ENCODE measurements at regions not wholly inside any gene's neighbourhood (a gene's known extent, or its start where the extent isn't known, plus 50 kb on each side); places are given as distances from the start of the nearest gene placed in this dataset.

DNA sequence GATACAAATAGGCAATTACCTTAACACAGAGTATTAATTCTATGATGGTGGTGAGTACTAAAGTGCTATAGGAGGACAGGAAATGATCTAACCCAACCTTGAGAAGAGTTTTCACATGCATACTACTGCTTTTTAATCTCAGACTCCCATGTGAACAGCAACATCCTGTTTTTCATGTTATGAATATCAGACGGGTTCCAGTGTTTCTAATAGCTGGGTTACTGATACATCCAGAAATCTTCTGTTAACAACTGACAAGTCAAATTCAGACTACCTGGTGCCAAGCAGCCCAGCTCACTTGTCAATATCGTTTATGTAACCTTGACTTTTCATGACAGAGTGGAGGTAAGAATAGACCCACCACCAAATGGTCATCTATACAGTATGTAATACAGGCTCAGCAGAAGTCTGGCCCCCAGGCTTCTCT, 220.2 kb upstream of the COL8A1 start:
- DNase-seq (ENCODE audit: low spot score in 2 of 2), result no peak
- Histone ChIP-seq H3K9me3 (no peaks in the 10 kb centered on the region), H3K27ac (no peak overlapping the region), H3K4me3 (no peak overlapping the region), H3K27me3 (no peaks in the 10 kb centered on the region), H3K36me3 (no peaks in the 10 kb centered on the region), H3K4me1 (no peaks in the 10 kb centered on the region)
- no peak for TF ChIP-seq POLR2AphosphoS5 (IDR thresholded peaks at IDR 0.05)
- no peak for TF ChIP-seq POLR2A (IDR thresholded peaks at IDR 0.05)
- TF ChIP-seq, protein P1, sequence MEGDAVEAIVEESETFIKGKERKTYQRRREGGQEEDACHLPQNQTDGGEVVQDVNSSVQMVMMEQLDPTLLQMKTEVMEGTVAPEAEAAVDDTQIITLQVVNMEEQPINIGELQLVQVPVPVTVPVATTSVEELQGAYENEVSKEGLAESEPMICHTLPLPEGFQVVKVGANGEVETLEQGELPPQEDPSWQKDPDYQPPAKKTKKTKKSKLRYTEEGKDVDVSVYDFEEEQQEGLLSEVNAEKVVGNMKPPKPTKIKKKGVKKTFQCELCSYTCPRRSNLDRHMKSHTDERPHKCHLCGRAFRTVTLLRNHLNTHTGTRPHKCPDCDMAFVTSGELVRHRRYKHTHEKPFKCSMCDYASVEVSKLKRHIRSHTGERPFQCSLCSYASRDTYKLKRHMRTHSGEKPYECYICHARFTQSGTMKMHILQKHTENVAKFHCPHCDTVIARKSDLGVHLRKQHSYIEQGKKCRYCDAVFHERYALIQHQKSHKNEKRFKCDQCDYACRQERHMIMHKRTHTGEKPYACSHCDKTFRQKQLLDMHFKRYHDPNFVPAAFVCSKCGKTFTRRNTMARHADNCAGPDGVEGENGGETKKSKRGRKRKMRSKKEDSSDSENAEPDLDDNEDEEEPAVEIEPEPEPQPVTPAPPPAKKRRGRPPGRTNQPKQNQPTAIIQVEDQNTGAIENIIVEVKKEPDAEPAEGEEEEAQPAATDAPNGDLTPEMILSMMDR (IDR thresholded peaks at IDR 0.05), result no peak
- intact Hi-C loops (cut with DNase I; ENCODE audit: low total_unique reads), result no loop called here

DNA sequence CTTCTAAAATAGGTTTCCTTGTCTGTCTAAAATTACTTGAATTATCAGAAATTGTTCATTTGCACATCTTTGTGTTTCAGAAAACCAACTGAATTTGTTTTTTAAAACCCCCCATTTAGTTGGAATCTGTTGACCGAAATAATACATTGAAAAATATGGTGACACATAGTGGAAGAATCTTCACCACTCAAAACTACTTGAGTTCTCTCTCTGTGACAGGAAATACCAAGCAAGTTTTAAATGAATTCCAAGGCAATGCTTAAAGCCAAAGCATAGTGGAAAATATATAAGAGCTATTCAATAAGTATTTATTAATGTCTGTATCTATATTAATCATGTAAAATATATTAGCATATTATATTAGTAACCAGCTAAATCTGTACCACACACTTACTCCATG, 224.9 kb upstream of the COL8A1 start:
- Histone ChIP-seq H3K27me3 (no peaks in the 10 kb centered on the region), H3K36me3 (no peaks in the 10 kb centered on the region), H3K4me3 (no peak overlapping the region), H3K9me3 (no peaks in the 10 kb centered on the region), H3K27ac (no peak overlapping the region), H3K4me1 (no peaks in the 10 kb centered on the region)
- intact Hi-C loops (cut with DNase I; ENCODE audit: low total_unique reads), result no loop called here
- TF ChIP-seq, protein P1 (IDR thresholded peaks at IDR 0.05), result no peak
- no peak for TF ChIP-seq POLR2AphosphoS5 (IDR thresholded peaks at IDR 0.05)
- no peak for TF ChIP-seq POLR2A (IDR thresholded peaks at IDR 0.05)
- no peak for DNase-seq (ENCODE audit: low spot score in 2 of 2)

DNA sequence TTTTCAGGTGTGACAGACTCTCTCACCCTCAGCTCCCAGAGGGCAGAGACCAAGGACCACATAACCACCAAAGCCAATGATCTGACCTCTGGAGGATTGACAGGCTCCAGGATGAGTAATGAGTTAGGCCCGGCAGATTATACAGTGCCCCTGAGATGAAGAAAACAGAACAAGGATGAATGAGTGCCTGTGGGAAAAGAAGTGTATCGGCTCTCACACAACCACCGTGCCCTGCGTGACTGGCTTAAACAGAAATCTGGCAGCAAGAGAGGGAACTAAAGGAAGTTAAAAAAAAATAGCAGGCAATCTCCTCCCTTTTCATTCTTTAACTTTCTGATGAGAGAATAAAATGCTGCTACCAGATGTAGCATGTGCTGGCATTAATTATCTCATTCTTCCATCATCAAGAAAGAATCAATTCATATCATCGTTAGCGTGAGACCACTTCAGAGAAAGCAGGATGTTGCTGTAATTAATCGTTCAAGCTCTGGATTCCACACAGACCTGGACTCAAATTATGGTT, 227.5 kb upstream of the COL8A1 start:
- DNase-seq (ENCODE audit: low spot score in 2 of 2), result no peak

DNA sequence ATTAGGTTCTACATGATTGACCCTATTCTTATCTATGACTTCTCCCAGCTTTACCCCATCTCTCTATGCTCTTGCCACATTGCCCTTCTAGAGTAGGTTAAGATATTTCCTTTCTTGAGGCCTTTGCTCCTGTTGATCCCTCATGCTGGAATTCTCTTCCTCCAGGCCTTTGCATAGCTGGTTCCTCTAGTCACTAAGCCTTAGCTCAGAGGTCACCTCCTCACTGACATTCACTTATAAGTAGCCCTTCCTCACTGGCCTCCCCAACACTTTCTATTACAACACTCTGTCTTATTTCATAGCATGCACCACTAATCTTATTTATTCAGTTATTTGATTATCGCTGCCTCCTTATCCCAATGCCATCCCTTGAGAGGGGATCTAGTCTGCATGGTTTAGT, 228.4 kb upstream of the COL8A1 start:
- no peaks in the 10 kb centered on the region for H3K27me3 ChIP-seq
- intact Hi-C loops (cut with DNase I; ENCODE audit: low total_unique reads), result no loop called here
- H3K9me3 ChIP-seq, result no peaks in the 10 kb centered on the region
- DNase-seq (ENCODE audit: low spot score in 2 of 2), result no peak
- no peak overlapping the region for H3K27ac ChIP-seq
- no peaks in the 10 kb centered on the region for H3K36me3 ChIP-seq
- H3K4me3 ChIP-seq, result no peak overlapping the region
- TF ChIP-seq POLR2A (IDR thresholded peaks at IDR 0.05) (no peak), POLR2AphosphoS5 (IDR thresholded peaks at IDR 0.05) (no peak)
- TF ChIP-seq, protein P1 (IDR thresholded peaks at IDR 0.05), result no peak
- no peaks in the 10 kb centered on the region for H3K4me1 ChIP-seq

More for the DNA sequence above, 227.5 kb upstream of the COL8A1 start:
- H3K4me3 ChIP-seq, result no peak overlapping the region
- intact Hi-C loops (cut with DNase I; ENCODE audit: low total_unique reads), result no loop called here
- no peak overlapping the region for H3K27ac ChIP-seq
- no peaks in the 10 kb centered on the region for H3K36me3 ChIP-seq
- H3K27me3 ChIP-seq, result no peaks in the 10 kb centered on the region
- H3K4me1 ChIP-seq, result no peaks in the 10 kb centered on the region
- TF ChIP-seq, protein P1 (IDR thresholded peaks at IDR 0.05), result no peak
- TF ChIP-seq POLR2AphosphoS5 (IDR thresholded peaks at IDR 0.05), result no peak
- no peak for TF ChIP-seq POLR2A (IDR thresholded peaks at IDR 0.05)
- H3K9me3 ChIP-seq, result no peaks in the 10 kb centered on the region

DNA sequence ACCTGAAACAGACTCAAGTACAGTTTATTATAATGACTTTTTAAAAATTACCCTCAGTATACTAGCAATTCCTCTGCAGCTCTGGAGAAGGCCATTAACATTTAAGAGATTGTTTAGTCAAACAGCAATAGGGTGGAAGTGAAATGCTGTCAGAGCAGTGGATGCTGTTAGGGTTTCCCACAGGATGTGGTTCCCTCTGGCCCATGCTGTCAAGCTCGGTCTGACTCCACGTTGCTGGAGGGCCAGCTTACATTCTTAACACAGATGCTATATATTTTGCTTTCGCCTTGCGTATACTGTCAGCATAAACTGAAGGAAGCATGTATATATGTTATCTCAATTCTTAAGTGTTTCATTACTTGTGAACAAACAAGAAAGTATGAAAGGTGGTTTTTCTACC, 231.1 kb upstream of the COL8A1 start:
- intact Hi-C loops (cut with DNase I; ENCODE audit: low total_unique reads), result no loop called here
- TF ChIP-seq POLR2A (IDR thresholded peaks at IDR 0.05), result no peak
- no peak for TF ChIP-seq POLR2AphosphoS5 (IDR thresholded peaks at IDR 0.05)
- TF ChIP-seq, protein P1 (IDR thresholded peaks at IDR 0.05), result no peak

More for the DNA sequence above, 231.1 kb upstream of the COL8A1 start:
- H3K27ac ChIP-seq, result no peak overlapping the region
- no peak for DNase-seq (ENCODE audit: low spot score in 2 of 2)
- H3K4me1 ChIP-seq, result no peaks in the 10 kb centered on the region
- H3K4me3 ChIP-seq, result no peak overlapping the region
- no peaks in the 10 kb centered on the region for H3K27me3 ChIP-seq
- H3K36me3 ChIP-seq, result no peaks in the 10 kb centered on the region
- H3K9me3 ChIP-seq, result no peaks in the 10 kb centered on the region
